H1 (cell line): ENCODE measurements at regions not wholly inside any gene's neighbourhood (a gene's known extent, or its start where the extent isn't known, plus 50 kb on each side); places are given as distances from the start of the nearest gene placed in this dataset.

ENCODE experiments used
- CTCF ChIA-PET: fragments of 300-600 bp; sonication (Branson Sonifier 250); formaldehyde crosslinking; loops from one replicate; lab custom pipeline; 2021; ENCODE audit not compliant: partially characterized antibody; lab: Charles Lee
- POLR2A ChIA-PET: fragments of 300-600 bp; sonication (Branson Sonifier 250); formaldehyde crosslinking; loops from one replicate; lab custom pipeline; 2021; ENCODE audit warnings: inconsistent platforms; ENCODE audit not compliant: partially characterized antibody; lab: Charles Lee
- DNase-seq, 2 experiments: peaks; one replicate each; pipeline versions ENCODE4 v3.0.0 to v3.0.0-alpha.2; 2010 to 2022; ENCODE audit warnings: low spot score in 2 of 2, low read depth in 1 of 2, mixed read lengths in 1 of 2
- FAIRE-seq: peaks from 2 replicates; lab custom pipeline; 2011; peaks lifted over from hg19 to GRCh38; lab: Jason Lieb, UNC
- H2AFZ ChIP-seq: 2 replicates; pipeline ENCODE4 v1.8.1; 2012; ENCODE audit warnings: low read length, inconsistent platforms
- H2AK5ac ChIP-seq: 2 replicates; pipeline ENCODE4 v1.6.1; 2013; ENCODE audit warnings: low read depth, low read length
- H2BK120ac ChIP-seq: replicated peaks from 2 replicates; pipeline ENCODE3; 2013; ENCODE audit warnings: low read depth, low read length, inconsistent platforms
- H2BK12ac ChIP-seq: 2 replicates; pipeline ENCODE4 v1.6.1; 2013; ENCODE audit warnings: low read depth, low read length
- H2BK15ac ChIP-seq: 2 replicates; pipeline ENCODE4 v1.6.1; 2013; ENCODE audit warnings: low read length
- H2BK20ac ChIP-seq: 2 replicates; pipeline ENCODE4 v1.6.1; 2013; ENCODE audit warnings: low read length
- H2BK5ac ChIP-seq: 2 replicates; pipeline ENCODE4 v1.6.1; 2013; ENCODE audit warnings: low read depth, low read length
- H3K14ac ChIP-seq: 2 replicates; pipeline ENCODE4 v1.6.1; 2013; ENCODE audit warnings: inconsistent platforms; ENCODE audit not compliant: insufficient read length
- H3K18ac ChIP-seq: 2 replicates; pipeline ENCODE4 v1.6.1; 2013; ENCODE audit warnings: low read length; ENCODE audit errors: extremely low read depth
- H3K23ac ChIP-seq: 2 replicates; pipeline ENCODE4 v1.6.1; 2013; ENCODE audit warnings: inconsistent platforms; ENCODE audit not compliant: insufficient read length
- H3K23me2 ChIP-seq: 2 replicates; pipeline ENCODE4 v1.6.1; 2013; ENCODE audit warnings: low read depth, low read length
- H3K27ac ChIP-seq: 2 replicates; pipeline ENCODE4 v1.6.1; 2011; ENCODE audit warnings: low read depth, low read length, inconsistent platforms
- H3K27me3 ChIP-seq, 4 experiments: replicated peaks in 1 of 4; 1 replicate in 1 of 4; 2 replicates in 3 of 4; pipeline versions ENCODE4 v1.6.1 to v1.8.1; 2011 to 2013; ENCODE audit warnings: low read length in 3 of 4, mild to moderate bottlenecking in 3 of 4, inconsistent platforms in 2 of 4, mixed read lengths in 2 of 4, moderate library complexity in 1 of 4; ENCODE audit not compliant: control insufficient read depth in 3 of 4, insufficient read depth in 3 of 4; ENCODE audit errors: extremely low read depth in 1 of 4
- H3K36me3 ChIP-seq, 4 experiments: 2 replicates each; pipeline versions ENCODE4 v1.6.1 to v1.8.1; 2011 to 2013; ENCODE audit warnings: mild to moderate bottlenecking in 4 of 4, low read length in 3 of 4, moderate library complexity in 2 of 4, control low read depth in 1 of 4, inconsistent platforms in 1 of 4; ENCODE audit not compliant: insufficient read depth in 4 of 4, control insufficient read depth in 2 of 4
- H3K4ac ChIP-seq: replicated peaks from 2 replicates; pipeline ENCODE3; 2013; ENCODE audit warnings: low read length, low read depth, mixed read lengths, inconsistent platforms; ENCODE audit not compliant: insufficient read length
- H3K4me1 ChIP-seq, 4 experiments: replicated peaks in 1 of 4; 1 replicate in 1 of 4; 2 replicates in 3 of 4; pipeline versions ENCODE4 v1.6.1 to v1.8.1; 2011 to 2013; ENCODE audit warnings: low read length in 3 of 4, inconsistent platforms in 2 of 4, mixed read lengths in 1 of 4; ENCODE audit not compliant: insufficient read depth in 4 of 4, control insufficient read depth in 3 of 4
- H3K4me2 ChIP-seq, 2 experiments: 2 replicates each; pipeline versions ENCODE4 v1.6.1 to v1.8.1; 2011 to 2013; ENCODE audit warnings: low read depth in 2 of 2, low read length in 2 of 2, control low read depth in 1 of 2, inconsistent platforms in 1 of 2, mild to moderate bottlenecking in 1 of 2; ENCODE audit not compliant: insufficient read depth in 1 of 2
- H3K4me3 ChIP-seq, 4 experiments: fragments of 200-600, 300-600 bp in 1 of 4; sonication (generic), shearing (Covaris generic), sonication (Bioruptor Twin) in 1 of 4; 2 replicates each; pipeline versions ENCODE4 v1.5.1 to v1.8.1; 2011 to 2016; ENCODE audit warnings: low read length in 4 of 4, low read depth in 3 of 4, control low read depth in 2 of 4, inconsistent platforms in 2 of 4, mild to moderate bottlenecking in 2 of 4, mixed read lengths in 1 of 4, moderate library complexity in 1 of 4; ENCODE audit not compliant: insufficient read depth in 2 of 4; ENCODE audit errors: extremely low read depth in 1 of 4
- H3K56ac ChIP-seq: replicated peaks from 2 replicates; pipeline ENCODE3; 2013; ENCODE audit warnings: low read depth, mild to moderate bottlenecking, mixed read lengths, low read length, inconsistent platforms; ENCODE audit not compliant: insufficient read length
- H3K79me1 ChIP-seq: 2 replicates; pipeline ENCODE4 v1.6.1; 2013; ENCODE audit warnings: low read depth, low read length, control low read depth
- H3K79me2 ChIP-seq, 2 experiments: 2 replicates each; pipeline versions ENCODE4 v1.6.1 to v1.8.1; 2012 to 2013; ENCODE audit warnings: low read length in 2 of 2, mild to moderate bottlenecking in 2 of 2, inconsistent platforms in 1 of 2; ENCODE audit not compliant: insufficient read depth in 2 of 2, control insufficient read depth in 1 of 2
- H3K9ac ChIP-seq, 4 experiments: replicated peaks in 1 of 4; 1 replicate in 1 of 4; 2 replicates in 3 of 4; pipeline versions ENCODE4 v1.6.1 to v1.8.1; 2011 to 2013; ENCODE audit warnings: low read depth in 3 of 4, low read length in 3 of 4, control low read depth in 2 of 4, mild to moderate bottlenecking in 2 of 4, moderate library complexity in 2 of 4, inconsistent platforms in 1 of 4; ENCODE audit errors: extremely low read depth in 1 of 4
- H3K9me3 ChIP-seq, 2 experiments: 2 replicates each; pipeline versions ENCODE4 v1.6.1 to v1.8.1; 2012 to 2013; ENCODE audit warnings: mild to moderate bottlenecking in 2 of 2, moderate library complexity in 2 of 2, control low read depth in 1 of 2, inconsistent platforms in 1 of 2, low read depth in 1 of 2, low read length in 1 of 2, mixed read lengths in 1 of 2; ENCODE audit not compliant: insufficient read depth in 2 of 2
- H4K20me1 ChIP-seq, 2 experiments: replicated peaks in 1 of 2; 2 replicates each; pipeline versions ENCODE3 to v1.8.1; 2011 to 2013; ENCODE audit warnings: inconsistent platforms in 2 of 2, low read length in 2 of 2, mild to moderate bottlenecking in 1 of 2; ENCODE audit not compliant: insufficient read depth in 2 of 2, control insufficient read depth in 1 of 2
- H4K5ac ChIP-seq: 2 replicates; pipeline ENCODE4 v1.6.1; 2013; ENCODE audit warnings: low read length, low read depth, mixed read lengths, inconsistent platforms; ENCODE audit not compliant: insufficient read length
- H4K8ac ChIP-seq: 2 replicates; pipeline ENCODE4 v1.8.0; 2013; ENCODE audit warnings: mild to moderate bottlenecking, moderate library complexity, low read length, inconsistent platforms; ENCODE audit not compliant: insufficient read depth; ENCODE audit errors: extremely low read depth
- H4K91ac ChIP-seq: replicated peaks from 2 replicates; pipeline ENCODE3; 2013; ENCODE audit warnings: low read length, mixed read lengths, inconsistent platforms; ENCODE audit not compliant: insufficient read length
- EP300 ChIP-seq, 2 experiments: IDR thresholded peaks; 1 replicate in 1 of 2; 2 replicates in 1 of 2; pipeline ENCODE4 v1.6.1; 2011 to 2012; ENCODE audit warnings: low read depth in 2 of 2, low read length in 2 of 2, mild to moderate bottlenecking in 2 of 2, borderline replicate concordance in 1 of 2, inconsistent platforms in 1 of 2, moderate library complexity in 1 of 2
- NANOG ChIP-seq: IDR thresholded peaks from 2 replicates; pipeline ENCODE4 v1.6.1; 2011; ENCODE audit warnings: low read length, low read depth, mild to moderate bottlenecking, inconsistent platforms; ENCODE audit not compliant: insufficient read depth, poor library complexity, severe bottlenecking
- SP4 ChIP-seq: IDR thresholded peaks from 2 replicates; pipeline ENCODE4 v1.6.1; 2012; ENCODE audit warnings: low read length, inconsistent platforms
- WGBS, 2 experiments: shearing (Covaris generic) in 1 of 2; methylation state at CpG; one replicate each; pipeline versions ENCODE4 v1.1.6 to v1.1.7; 2013 to 2015; ENCODE audit warnings: low lambda C conversion rate in 2 of 2, mixed read lengths in 2 of 2, inconsistent platforms in 1 of 2, low coverage in 1 of 2, missing lambda C conversion rate in 1 of 2; ENCODE audit not compliant: insufficient replicate concordance in 2 of 2, insufficient coverage in 1 of 2, insufficient read length in 1 of 2; ENCODE audit errors: extremely low coverage in 1 of 2, missing lambda C conversion rate in 1 of 2; 5-methylcytosine and 5-hydroxymethylcytosine counted together

DNA sequence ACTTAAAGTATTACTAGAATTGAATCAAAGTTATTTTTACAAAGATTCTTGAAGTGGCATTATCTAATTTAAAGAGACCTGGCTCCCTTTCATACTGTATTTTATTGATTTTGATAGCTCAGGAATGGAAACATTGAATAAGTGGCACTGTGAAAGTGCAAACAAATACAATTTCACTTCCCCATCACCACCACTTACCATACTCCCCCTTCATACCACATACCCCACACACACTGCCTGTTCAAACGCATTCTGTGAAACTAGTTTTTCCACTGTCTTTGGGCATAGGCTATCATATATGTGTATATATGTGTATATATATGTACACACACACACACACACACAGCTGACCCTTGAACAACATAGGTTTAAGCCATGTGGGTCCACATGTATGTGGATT, 62.1 kb upstream of the ATG10 start:
- FAIRE-seq, result no peak
- Histone ChIP-seq H3K27me3 (no peaks in the 10 kb centered on the region), H2BK20ac (no peak overlapping the region), H3K9me3 (0 out of 4 replicates have a peak, but pooled peaks cover 0 to 1% of the 10 kb centered on the region in 2 experiments), H2BK120ac (no peak overlapping the region), H2AFZ (no peak overlapping the region), H3K79me1 (no peaks in the 10 kb centered on the region), H3K4me3 (no peak overlapping the region), H3K4me1 (no peaks in the 10 kb centered on the region), H3K9ac (no peak overlapping the region), H3K56ac (no peak overlapping the region), H3K18ac (no peak overlapping the region), H3K4ac (no peak overlapping the region), H2BK15ac (no peak overlapping the region), H4K8ac (no peak overlapping the region), H3K79me2 (no peaks in the 10 kb centered on the region), H2BK5ac (no peak overlapping the region), H3K23ac (no peak overlapping the region), H3K4me2 (no peak overlapping the region), H4K5ac (no peak overlapping the region), H2AK5ac (no peak overlapping the region), H4K91ac (no peak overlapping the region), H3K36me3 (no peaks in the 10 kb centered on the region), H3K27ac (no peak overlapping the region), H3K23me2 (peaks cover 2% of the 10 kb centered on the region; the same call in 1 of the 2 replicates), H2BK12ac (no peak overlapping the region), H3K14ac (no peak overlapping the region), H4K20me1 (no peaks in the 10 kb centered on the region)
- CTCF ChIA-PET, result no interaction called here
- POLR2A ChIA-PET, result no interaction called here
- 88% methylated on average over 1 of the region's 1 CpG; no CpG with 5 or more reads in 1 of the 2 experiments for WGBS, 2 experiments
- DNase-seq, result no peak
- TF ChIP-seq EP300 (IDR thresholded peaks at IDR 0.05; ENCODE audit: borderline replicate concordance in 1 of 2, low read depth in 2 of 2, low read length in 2 of 2) (no peak), SP4 (no peak), NANOG (no peak)
